ENCODE measurements at regions not wholly inside any gene's neighbourhood (a gene's known extent, or its start where the extent isn't known, plus 50 kb on each side); places are given as distances from the start of the nearest gene placed in this dataset.

DNA sequence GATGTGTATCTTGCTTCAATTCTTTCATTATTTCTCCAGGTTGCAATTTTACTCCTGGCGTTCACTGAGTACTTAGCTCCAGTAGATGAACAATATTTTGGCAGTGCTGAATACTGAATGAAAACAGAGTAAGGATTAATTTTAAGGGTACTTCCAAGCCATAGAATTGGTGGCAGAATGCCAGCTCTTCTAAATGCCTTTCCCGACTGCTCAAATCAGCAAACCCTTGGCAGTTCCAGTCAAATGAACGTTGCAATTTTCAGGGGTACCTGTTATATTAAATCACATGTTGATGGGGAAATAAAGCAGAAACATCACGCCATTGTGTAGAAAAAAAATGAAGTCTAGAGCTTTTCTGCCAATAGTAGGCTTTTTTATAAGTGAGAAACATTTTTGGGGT, 282.4 kb upstream of the RPS23 start:
- peaks cover 0 to 14% (median 0%) of the 10 kb centered on the region in 12 donors for H3K9me3 ChIP-seq
- no peak for ATAC-seq
- H3K27me3 ChIP-seq, result no peaks in the 10 kb centered on the region
- DNase-seq, result no peak
- TF ChIP-seq CTCF (IDR thresholded peaks at IDR 0.05), result no peak
- no peak for TF ChIP-seq POLR2A (IDR thresholded peaks at IDR 0.05)
- no peak overlapping the region for H3K27ac ChIP-seq
- 62 to 68% (median 64%) methylated on average over 4 of the region's 4 CpGs for WGBS, 4 donors
- H3K36me3 ChIP-seq, result no peaks in the 10 kb centered on the region
- H3K4me1 ChIP-seq, result peaks cover 0 to 5% (median 0%) of the 10 kb centered on the region in 12 donors
- intact Hi-C loops (cut with DNase I), result no loop called here
- H3K4me3 ChIP-seq, result no peak overlapping the region

GRCh38 chr5:82551840-82552385, 273.8 kb upstream of the RPS23 start:
- Histone ChIP-seq H3K27me3 (no peaks in the 10 kb centered on the region), H3K4me1 (peaks cover 0 to 17% (median 0%) of the 10 kb centered on the region in 12 donors), H3K27ac (peak overlapping the region in 4 of 12 donors; percentile 24 to 57 (median 44)), H3K4me3 (no peak overlapping the region), H3K36me3 (no peaks in the 10 kb centered on the region), H3K9me3 (no peaks in the 10 kb centered on the region)
- DNase-seq (no peak), ATAC-seq (peak in 2 of 4 donors; percentile 28 to 31)
- 45 to 65% (median 55%) methylated on average over 4 of the region's 4 CpGs for WGBS, 4 donors
- no peak for TF ChIP-seq POLR2A (IDR thresholded peaks at IDR 0.05)
- TF ChIP-seq CTCF (IDR thresholded peaks at IDR 0.05), result no peak
- intact Hi-C loops (cut with DNase I), result no loop called here

DNA sequence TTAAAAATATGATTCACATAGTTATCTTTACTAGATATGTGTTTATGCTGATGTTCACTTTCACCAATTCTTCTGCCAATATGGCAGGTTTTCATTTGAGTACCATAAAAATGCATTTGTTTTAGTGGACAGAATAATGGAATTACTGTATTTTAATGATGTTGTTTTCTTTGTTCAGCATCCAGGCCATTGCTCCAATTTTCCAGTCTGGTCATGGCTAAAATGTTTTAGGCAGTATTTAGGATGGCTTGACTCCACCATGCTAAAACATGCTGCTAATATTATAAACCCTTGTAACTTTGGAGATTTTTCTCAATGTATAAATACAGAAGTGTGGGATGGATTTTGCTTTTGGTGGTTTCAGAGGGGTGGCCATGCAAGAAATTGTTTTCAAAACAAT, 273.0 kb upstream of the RPS23 start:
- TF ChIP-seq POLR2A (IDR thresholded peaks at IDR 0.05), result no peak
- no peak for TF ChIP-seq CTCF (IDR thresholded peaks at IDR 0.05)
- Histone ChIP-seq H3K4me1 (peaks cover 0 to 17% (median 0%) of the 10 kb centered on the region in 12 donors), H3K27me3 (no peaks in the 10 kb centered on the region), H3K27ac (peak overlapping the region in 4 of 12 donors; percentile 24 to 57 (median 44)), H3K4me3 (no peak overlapping the region), H3K9me3 (no peaks in the 10 kb centered on the region), H3K36me3 (no peaks in the 10 kb centered on the region)
- intact Hi-C loops (cut with DNase I), result no loop called here
- DNase-seq (no peak), ATAC-seq (peak in 1 of 4 donors; percentile 34)

DNA sequence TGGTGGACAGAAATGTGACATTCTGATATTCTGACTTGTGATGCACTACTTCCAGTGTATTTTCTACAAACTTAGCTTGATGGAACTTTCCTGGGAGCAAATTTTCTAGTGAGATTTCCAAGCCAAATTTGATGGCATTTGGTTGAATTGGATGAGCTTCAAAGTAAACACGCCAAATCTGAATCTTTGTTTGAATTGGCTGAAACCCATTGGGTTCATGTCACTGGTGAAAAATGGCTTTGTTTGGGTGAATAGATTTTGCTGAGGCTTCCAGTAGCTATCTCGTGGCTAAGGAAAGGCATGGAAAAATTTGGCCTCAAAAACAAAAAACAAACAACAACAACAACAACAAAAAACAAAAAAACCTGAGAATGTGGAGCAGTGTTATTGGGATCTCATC, 271.1 kb upstream of the RPS23 start:
- H3K27ac ChIP-seq, result no peak overlapping the region
- no peaks in the 10 kb centered on the region for H3K27me3 ChIP-seq
- DNase-seq (no peak), ATAC-seq (no peak)
- intact Hi-C loops (cut with DNase I), result no loop called here
- H3K36me3 ChIP-seq, result no peaks in the 10 kb centered on the region
- peaks cover 0 to 4% (median 0%) of the 10 kb centered on the region in 12 donors for H3K9me3 ChIP-seq
- 41 to 67% (median 48%) methylated on average over 2 of the region's 2 CpGs for WGBS, 4 donors
- peaks cover 0 to 17% (median 0%) of the 10 kb centered on the region in 12 donors for H3K4me1 ChIP-seq
- no peak overlapping the region for H3K4me3 ChIP-seq
- no peak for TF ChIP-seq CTCF (IDR thresholded peaks at IDR 0.05)
- no peak for TF ChIP-seq POLR2A (IDR thresholded peaks at IDR 0.05)
